Smooth muscle cell (in vitro differentiated cells): ENCODE measurements at regions not wholly inside any gene's neighbourhood (a gene's known extent, or its start where the extent isn't known, plus 50 kb on each side); places are given as distances from the start of the nearest gene placed in this dataset.
"Not testable (repeated sequence)": the region's sequence is repeated elsewhere in the genome, so short reads cannot be mapped to it uniquely, and the experiment has no call there.

Experiments
- DNase-seq: peaks from one replicate; lab custom pipeline; 2025; ENCODE audit not compliant: unreplicated experiment; lab: John Stamatoyannopoulos, UW
- H2AFZ ChIP-seq: fragments of 200-600 bp; sonication (generic); 2 replicates; pipeline ENCODE4 v1.6.0; 2016; ENCODE audit warnings: antibody characterized with exemption, low read depth, mild to moderate bottlenecking
- H3F3A ChIP-seq: fragments of 200-600 bp; sonication (generic); 2 replicates; pipeline ENCODE4 v1.6.0; 2017; ENCODE audit warnings: antibody characterized with exemption, low read depth
- H3K27ac ChIP-seq: fragments of 200-600 bp; sonication (generic); 2 replicates; pipeline ENCODE4 v1.5.1; 2016; ENCODE audit warnings: low read depth, mild to moderate bottlenecking
- H3K27me3 ChIP-seq: fragments of 200-600 bp; sonication (generic); 2 replicates; pipeline ENCODE4 v1.6.1; 2016; ENCODE audit warnings: low read depth, mild to moderate bottlenecking
- H3K36me3 ChIP-seq: fragments of 200-600 bp; sonication (generic); 2 replicates; pipeline ENCODE4 v1.5.1; 2016; ENCODE audit warnings: low read depth
- H3K4me1 ChIP-seq: fragments of 200-600 bp; sonication (generic); 2 replicates; pipeline ENCODE4 v1.5.1; 2016; ENCODE audit warnings: low read depth
- H3K4me2 ChIP-seq: fragments of 200-600 bp; sonication (generic); 2 replicates; pipeline ENCODE4 v1.6.0; 2016; ENCODE audit warnings: mild to moderate bottlenecking
- H3K4me3 ChIP-seq: fragments of 200-600 bp; sonication (generic); 2 replicates; pipeline ENCODE4 v1.5.1; 2016; ENCODE audit warnings: mild to moderate bottlenecking
- H3K79me2 ChIP-seq: fragments of 200-600 bp; sonication (generic); 2 replicates; pipeline ENCODE4 v1.6.0; 2016; ENCODE audit warnings: low read depth, mild to moderate bottlenecking
- H3K9ac ChIP-seq: fragments of 200-600 bp; sonication (generic); 2 replicates; pipeline ENCODE4 v1.6.0; 2016; ENCODE audit warnings: low read depth
- H3K9me3 ChIP-seq: fragments of 200-600 bp; sonication (generic); replicated peaks from 2 replicates; pipeline ENCODE4 v1.5.1; 2016; ENCODE audit warnings: low read depth
- H4K20me1 ChIP-seq: fragments of 200-600 bp; sonication (generic); 2 replicates; pipeline ENCODE4 v1.6.0; 2016; ENCODE audit warnings: low read depth
- CTCF ChIP-seq: fragments of 200-600 bp; sonication (generic); IDR thresholded peaks from 2 replicates; pipeline ENCODE4 v1.5.1; 2017; ENCODE audit warnings: borderline replicate concordance, mild to moderate bottlenecking, antibody characterized with exemption; ENCODE audit not compliant: insufficient read depth, poor library complexity, severe bottlenecking
- WGBS: methylation state at CpG from one replicate; pipeline ENCODE4 v1.1.7; 2016; ENCODE audit warnings: low lambda C conversion rate; 5-methylcytosine and 5-hydroxymethylcytosine counted together

- no peaks in the 10 kb centered on the region for H3K9me3 ChIP-seq
- no peak overlapping the region for H2AFZ ChIP-seq
- H3K4me3 ChIP-seq = no peak overlapping the region
- no peaks in the 10 kb centered on the region for H3K79me2 ChIP-seq
- no peaks in the 10 kb centered on the region for H4K20me1 ChIP-seq
- no peak for TF ChIP-seq CTCF
- no peak overlapping the region for H3K4me2 ChIP-seq
- H3K27ac ChIP-seq = no peak overlapping the region
- H3K4me1 ChIP-seq = no peaks in the 10 kb centered on the region
- H3F3A ChIP-seq = no peaks in the 10 kb centered on the region
- no peak overlapping the region for H3K9ac ChIP-seq
- H3K36me3 ChIP-seq = no peaks in the 10 kb centered on the region
- DNase-seq = no peak
- H3K27me3 ChIP-seq = no peaks in the 10 kb centered on the region
These were observed 190.6 kb downstream of the CPXCR1 start for GRCh38 chrX:88937616-88938015.

- no peak overlapping the region for H3K4me2 ChIP-seq
- H3K79me2 ChIP-seq = no peaks in the 10 kb centered on the region
- no peaks in the 10 kb centered on the region for H3K27me3 ChIP-seq
- H3K9ac ChIP-seq = no peak overlapping the region
- H3K4me3 ChIP-seq = no peak overlapping the region
- H3K9me3 ChIP-seq = no peaks in the 10 kb centered on the region
- H3F3A ChIP-seq = no peaks in the 10 kb centered on the region
- H2AFZ ChIP-seq = no peak overlapping the region
- H3K36me3 ChIP-seq = no peaks in the 10 kb centered on the region
- 73% methylated on average over 5 of the region's 5 CpGs for WGBS
- no peak for TF ChIP-seq CTCF
- H4K20me1 ChIP-seq = no peaks in the 10 kb centered on the region
- H3K4me1 ChIP-seq = no peaks in the 10 kb centered on the region
- H3K27ac ChIP-seq = no peak overlapping the region
- no peak for DNase-seq
These were observed 193.9 kb downstream of the CPXCR1 start for GRCh38 chrX:88940904-88941303.

DNA sequence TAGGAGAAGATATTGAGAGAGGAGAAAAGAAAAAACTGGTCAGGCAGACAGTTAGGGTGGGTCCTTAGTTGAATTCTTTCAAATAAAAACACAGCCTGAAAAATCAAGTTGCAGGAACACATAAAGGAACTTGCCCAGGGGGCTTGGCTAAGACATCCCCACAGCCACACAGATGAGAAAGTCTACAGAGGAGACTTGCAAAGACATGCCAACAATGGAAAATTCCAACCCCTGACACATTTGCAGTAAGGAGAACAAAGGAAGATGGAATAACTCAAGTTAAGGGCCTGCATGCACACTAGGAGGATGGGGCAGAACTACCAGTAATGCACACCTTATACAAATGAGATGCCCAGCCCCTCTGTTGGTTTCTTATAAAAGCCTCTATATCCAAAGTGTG lies 197.6 kb downstream of the CPXCR1 start:
- no peaks in the 10 kb centered on the region for H3K27me3 ChIP-seq
- no peak overlapping the region for H3K4me3 ChIP-seq
- no peak overlapping the region for H3K9ac ChIP-seq
- H3K4me2 ChIP-seq = no peak overlapping the region
- no peaks in the 10 kb centered on the region for H3K4me1 ChIP-seq
- H3F3A ChIP-seq = no peaks in the 10 kb centered on the region
- H3K9me3 ChIP-seq = no peaks in the 10 kb centered on the region
- no peak for DNase-seq
- no peaks in the 10 kb centered on the region for H4K20me1 ChIP-seq
- H2AFZ ChIP-seq = no peak overlapping the region
- no peak for TF ChIP-seq CTCF
- no peaks in the 10 kb centered on the region for H3K36me3 ChIP-seq
- no peak overlapping the region for H3K27ac ChIP-seq
- no peaks in the 10 kb centered on the region for H3K79me2 ChIP-seq

- H3K79me2 ChIP-seq, H4K20me1 ChIP-seq, H3F3A ChIP-seq, H3K36me3 ChIP-seq, H2AFZ ChIP-seq, H3K4me1 ChIP-seq, H3K9ac ChIP-seq, DNase-seq, H3K27ac ChIP-seq, H3K4me2 ChIP-seq, H3K9me3 ChIP-seq, H3K4me3 ChIP-seq, H3K27me3 ChIP-seq: not testable (repeated sequence)
- 87% methylated on average over 4 of the region's 4 CpGs for WGBS
These were observed 209.0 kb downstream of the CPXCR1 start for GRCh38 chrX:88956059-88956458.
